Suppressor macrophage treated with lipopolysaccharide for 4 hours (primary cell): ENCODE measurements at regions not wholly inside any gene's neighbourhood (a gene's known extent, or its start where the extent isn't known, plus 50 kb on each side); places are given as distances from the start of the nearest gene placed in this dataset.
A peak's percentile ranks its signal among the peaks of the same experiment; 100 is the strongest.
"Not testable (repeated sequence)": the region's sequence is repeated elsewhere in the genome, so short reads cannot be mapped to it uniquely, and the experiment has no call there.

Experiments used
- DNase-seq: peaks from one replicate; pipeline ENCODE4 v3.0.0-alpha.2; 2020

DNA sequence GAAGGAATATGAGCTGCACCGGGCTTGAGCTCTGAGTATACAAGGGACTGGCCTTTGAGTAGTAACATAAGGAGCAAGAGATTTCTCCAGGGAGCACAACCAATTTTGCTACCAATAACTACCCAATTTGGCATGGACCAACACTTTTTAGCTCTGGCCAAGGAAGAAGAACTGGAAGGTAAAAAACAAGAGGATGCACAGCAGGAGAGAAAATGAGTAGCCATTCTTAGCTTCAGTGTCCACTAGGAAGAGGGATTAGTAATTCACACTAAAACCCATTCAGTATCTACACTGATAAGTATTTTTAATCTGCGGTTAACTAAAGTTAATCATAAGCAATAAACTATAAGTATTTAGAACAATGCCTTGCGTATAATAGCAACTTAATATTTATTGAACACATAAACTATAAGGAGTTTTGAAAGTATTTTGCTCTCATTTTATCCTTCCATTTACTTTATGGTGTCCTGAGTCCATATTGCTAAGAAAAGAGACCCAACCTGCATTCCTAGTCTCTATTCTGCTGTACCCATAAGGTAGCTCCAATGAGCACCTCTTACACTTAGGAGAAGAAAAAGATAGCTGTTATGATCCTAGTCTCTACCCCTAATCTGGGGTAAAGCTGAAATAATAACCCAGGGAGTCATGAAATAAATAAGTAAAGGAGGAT is 268.9 kb downstream of the IGSF11 start:
- no peak for DNase-seq

DNA sequence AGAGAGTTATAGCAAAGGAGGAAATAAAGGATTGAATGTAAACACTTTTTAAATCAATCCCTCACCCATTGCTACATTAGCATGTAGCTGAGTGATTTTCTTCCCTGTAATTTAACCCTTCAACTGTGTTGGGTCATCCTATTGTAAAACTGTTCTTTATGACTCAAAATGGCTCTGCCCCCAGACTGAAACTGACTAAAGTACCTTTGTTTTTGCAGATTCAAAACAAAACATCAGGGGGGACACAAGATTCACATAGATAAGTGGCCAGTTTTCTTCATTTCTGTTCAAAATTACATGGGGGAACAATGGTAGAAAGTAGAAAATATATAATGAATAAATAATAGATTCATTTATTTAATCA is 268.4 kb downstream of the IGSF11 start:
- no peak for DNase-seq

GRCh38 chr3:118772036-118772435 is 262.6 kb downstream of the IGSF11 start:
- no peak for DNase-seq

- DNase-seq, result peak; percentile 30
These were observed 262.1 kb downstream of the IGSF11 start for GRCh38 chr3:118772547-118773011.

GRCh38 chr3:118775021-118775420 is 259.6 kb downstream of the IGSF11 start:
- DNase-seq, result no peak

GRCh38 chr3:118778201-118778600 is 256.4 kb downstream of the IGSF11 start:
- DNase-seq, result no peak

GRCh38 chr3:118781232-118781631 is 253.4 kb downstream of the IGSF11 start:
- DNase-seq, result no peak

GRCh38 chr3:118781839-118782238 is 252.8 kb downstream of the IGSF11 start:
- DNase-seq, result no peak

DNA sequence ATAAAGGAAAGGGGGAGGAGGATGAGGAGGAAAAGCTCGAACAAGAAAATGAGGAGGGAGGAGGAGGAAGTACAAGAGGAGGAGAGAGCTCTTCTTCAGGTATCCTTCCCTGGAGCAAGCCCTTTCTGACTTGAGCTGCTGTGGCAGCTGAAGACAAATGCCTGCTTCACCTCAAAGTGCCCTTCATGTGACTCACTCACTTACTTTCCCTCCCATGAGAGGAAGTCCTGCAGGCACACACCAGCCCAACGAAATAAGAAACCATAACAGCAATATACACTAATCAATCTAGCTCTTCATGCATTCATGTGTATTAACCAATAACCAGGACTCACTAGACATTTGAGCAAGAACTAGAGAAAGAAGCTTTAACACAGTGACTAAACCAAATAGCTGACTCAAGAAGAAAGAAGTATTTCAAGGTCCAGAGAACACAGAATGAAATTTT is 251.9 kb downstream of the IGSF11 start:
- no peak for DNase-seq

DNA sequence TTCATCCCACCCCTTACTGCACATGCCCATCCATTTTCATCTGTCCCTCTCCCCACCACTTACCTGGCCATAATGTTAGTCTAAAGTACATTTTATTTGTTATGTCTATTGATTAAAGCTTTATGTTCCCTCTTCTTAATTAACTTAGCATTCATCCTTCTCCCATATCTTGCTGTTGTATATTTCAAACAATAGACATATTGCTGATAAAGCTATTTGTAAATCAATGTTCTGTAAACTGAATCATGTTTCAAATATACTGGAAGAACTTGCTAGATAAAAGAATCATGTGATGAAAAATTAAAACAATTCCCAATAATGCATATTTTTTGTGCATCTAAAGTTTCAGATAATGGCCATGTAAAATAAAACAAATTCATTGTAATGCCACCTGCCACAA is 249.2 kb downstream of the IGSF11 start:
- no peak for DNase-seq

DNA sequence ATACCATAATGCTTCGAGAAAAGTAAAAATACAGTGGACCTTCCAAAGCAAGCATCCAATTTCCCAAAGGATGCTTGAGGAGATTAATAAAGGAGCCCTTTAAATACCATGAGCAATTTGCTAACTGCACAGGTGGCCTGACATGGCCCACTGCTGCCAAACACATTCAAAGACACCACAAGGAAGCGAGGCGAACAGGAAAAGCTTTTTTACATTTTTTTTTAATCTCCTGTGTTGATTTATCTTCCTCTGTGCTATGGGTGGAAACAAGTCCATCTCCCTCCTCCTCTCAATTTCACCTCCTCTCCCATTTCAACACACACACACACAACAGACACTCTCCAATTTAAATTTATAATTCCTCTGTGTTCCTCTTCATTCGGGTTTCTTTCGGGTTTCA is 243.4 kb downstream of the IGSF11 start:
- no peak for DNase-seq

DNA sequence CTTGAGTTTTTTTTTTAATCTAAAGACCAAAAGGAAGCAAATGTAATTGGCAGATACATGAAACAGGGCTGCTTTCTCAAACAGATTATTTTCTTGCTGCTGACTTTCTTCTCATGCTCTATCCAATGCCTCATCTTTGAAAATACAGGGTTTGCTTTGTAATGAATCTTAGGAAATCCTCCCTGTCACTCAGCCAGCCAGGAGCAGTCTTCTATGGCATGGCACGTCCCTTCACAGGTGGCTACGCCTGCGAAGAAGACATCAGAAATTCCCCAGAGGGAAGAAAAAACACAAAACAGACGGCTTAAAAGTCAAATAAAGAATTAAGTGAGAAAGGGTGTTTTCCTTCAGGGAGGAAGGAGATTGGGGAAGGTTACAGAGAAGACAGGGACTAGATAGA is 242.5 kb downstream of the IGSF11 start:
- DNase-seq, result no peak

- no peak for DNase-seq
These were observed 241.5 kb downstream of the IGSF11 start for GRCh38 chr3:118793176-118793575.

GRCh38 chr3:118799303-118799702 is 235.3 kb downstream of the IGSF11 start:
- DNase-seq, result no peak

DNA sequence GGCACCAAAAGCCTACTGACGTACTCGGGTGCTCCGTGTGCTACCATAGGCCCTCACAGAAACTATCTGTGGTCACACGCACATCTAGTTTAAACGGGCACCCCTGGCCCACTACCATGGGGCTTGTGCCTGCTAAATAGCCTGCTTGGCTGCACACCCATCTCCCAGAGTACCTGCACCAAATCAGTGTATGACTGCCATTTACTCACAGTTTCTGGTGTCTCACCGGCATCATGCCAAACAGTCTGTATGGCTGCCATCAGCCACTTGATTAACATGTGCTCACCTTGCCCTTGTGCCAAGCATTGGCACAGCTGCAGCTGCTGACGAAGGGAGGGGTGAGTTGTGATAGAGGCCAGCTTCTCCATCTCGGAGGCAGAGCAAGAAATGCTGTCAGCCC is 232.7 kb downstream of the IGSF11 start:
- DNase-seq, result no peak

- DNase-seq, result no peak
These were observed 232.1 kb downstream of the IGSF11 start for GRCh38 chr3:118802325-118803095.

DNA sequence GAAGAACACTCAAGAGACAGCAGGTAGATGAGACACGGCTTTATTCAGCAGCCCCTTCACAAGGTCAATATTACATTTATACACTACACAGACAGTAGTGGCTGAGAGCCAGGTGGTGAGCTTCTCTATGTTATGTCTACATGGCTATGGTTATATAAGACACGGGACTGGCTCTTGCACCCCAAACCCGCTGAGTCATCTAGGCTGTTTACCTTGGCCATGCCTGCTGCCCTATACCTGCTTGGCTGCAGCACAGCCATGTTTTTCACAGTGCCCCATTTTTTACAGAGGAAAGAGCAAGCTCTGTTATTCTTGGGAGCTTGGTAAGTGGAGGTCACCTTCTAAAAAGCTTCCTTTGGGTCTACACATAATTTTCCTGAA is 231.6 kb downstream of the IGSF11 start:
- no peak for DNase-seq

DNA sequence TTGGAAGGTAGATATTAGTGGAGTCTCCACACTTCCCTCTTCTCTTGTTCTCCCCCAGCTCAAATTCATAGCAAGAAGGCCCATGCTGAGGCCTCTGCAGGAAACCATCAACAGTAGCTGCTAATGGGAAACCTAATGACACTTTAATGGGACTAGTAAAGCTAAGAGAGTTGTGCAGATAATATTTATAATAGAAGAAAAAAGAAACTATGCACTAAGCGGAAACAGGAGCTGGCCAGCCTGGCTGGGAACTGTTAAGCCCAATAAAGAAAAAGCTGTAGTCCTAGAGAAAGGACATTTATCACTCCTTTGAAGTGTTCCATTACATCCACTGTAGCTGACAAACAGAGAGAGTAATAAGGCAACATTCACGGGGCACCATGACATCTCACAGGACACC is 229.6 kb downstream of the IGSF11 start:
- DNase-seq, result no peak

DNA sequence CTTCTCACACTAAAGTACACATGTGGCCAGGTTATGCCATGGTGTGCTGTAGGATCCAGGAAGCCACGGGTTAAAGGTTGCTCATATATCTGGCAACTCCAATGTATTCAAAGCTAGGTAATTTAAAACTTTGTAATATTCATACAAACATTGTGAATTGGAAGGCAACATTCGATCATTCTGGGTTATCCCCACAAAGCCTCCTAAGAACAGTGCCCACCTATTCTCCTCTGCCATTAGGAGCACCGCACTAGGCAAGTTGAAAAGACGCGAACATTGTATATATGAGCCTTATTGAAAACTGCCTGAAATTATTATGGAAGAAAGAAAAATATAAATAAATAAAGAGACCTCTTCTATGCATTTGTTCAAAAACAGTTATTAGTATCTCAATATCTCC is 228.2 kb downstream of the IGSF11 start:
- no peak for DNase-seq

GRCh38 chr3:118807349-118807748 is 227.3 kb downstream of the IGSF11 start:
- DNase-seq, result not testable (repeated sequence)

- no peak for DNase-seq
These were observed 225.9 kb downstream of the IGSF11 start for GRCh38 chr3:118808723-118809122.

DNA sequence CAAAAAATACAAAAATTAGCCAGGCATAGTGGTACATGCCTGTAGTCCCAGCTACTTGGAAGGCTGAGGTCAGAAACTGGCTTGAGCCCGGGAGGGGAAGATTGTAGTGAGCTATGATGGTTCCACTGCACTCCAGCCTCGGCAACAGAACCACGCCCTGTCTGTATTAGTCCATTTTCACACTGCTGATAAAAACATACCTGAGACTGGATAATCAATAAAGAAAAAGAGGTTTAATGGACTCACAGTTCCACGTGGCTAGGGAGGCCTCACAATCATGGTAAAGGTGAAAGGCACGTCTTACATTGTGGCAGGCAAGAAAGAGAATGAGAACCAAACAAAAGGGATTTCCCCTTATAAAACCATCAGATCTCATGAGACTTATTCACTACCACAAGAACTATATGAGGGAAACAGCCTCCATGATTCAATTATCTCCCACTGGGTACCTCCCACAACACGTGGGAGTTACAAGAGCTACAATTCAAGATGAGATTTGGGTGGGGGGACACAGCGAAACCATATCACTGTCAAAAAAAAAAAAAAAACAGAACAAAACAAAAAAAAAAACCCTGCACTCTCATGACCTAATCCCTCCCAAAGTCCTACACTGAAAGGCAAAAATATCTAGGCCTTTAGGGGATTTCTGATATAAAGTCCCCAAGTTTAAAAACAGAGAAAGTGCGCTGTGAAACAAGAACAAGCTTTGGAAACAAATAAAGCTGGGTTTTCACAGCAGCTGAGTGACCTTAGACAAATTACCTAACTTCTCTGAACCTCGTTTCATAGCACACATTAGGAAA is 224.7 kb downstream of the IGSF11 start:
- peak; percentile 8 for DNase-seq

DNA sequence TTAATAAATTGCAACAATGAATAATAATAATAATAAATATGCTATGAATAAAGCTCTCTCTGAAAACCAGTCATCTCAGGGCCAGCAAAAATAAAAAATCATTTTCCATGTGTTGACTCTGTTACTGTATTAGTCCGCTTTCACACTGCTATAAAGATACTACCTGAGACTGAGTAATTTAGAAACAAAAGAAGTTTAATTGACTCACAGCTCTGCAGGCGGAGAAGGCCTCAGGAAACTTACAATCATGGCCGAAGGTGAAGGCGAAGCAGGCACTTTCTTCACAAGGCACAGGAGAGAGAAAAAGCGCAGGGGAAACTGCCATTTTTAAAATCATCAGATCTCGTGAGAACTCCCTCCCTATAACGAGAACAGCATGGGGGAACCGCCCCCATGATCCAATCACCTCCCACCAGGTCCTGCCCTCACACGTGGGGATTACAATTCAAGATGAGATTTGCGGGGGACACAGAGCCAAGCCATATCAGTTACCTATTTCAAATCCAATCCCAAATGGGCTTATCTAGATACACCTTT is 224.1 kb downstream of the IGSF11 start:
- no peak for DNase-seq
